Erythroblast (primary cell): ENCODE measurements at regions not wholly inside any gene's neighbourhood (a gene's known extent, or its start where the extent isn't known, plus 50 kb on each side); places are given as distances from the start of the nearest gene placed in this dataset.
"Not testable (repeated sequence)": the region's sequence is repeated elsewhere in the genome, so short reads cannot be mapped to it uniquely, and the experiment has no call there.

ENCODE experiments used
- DNase-seq, 2 experiments: peaks; one replicate each; lab custom pipeline; 2025; lab: John Stamatoyannopoulos, UW
- GATA1 ChIP-seq: IDR thresholded peaks from 2 replicates; pipeline ENCODE4 v1.6.1; 2011; ENCODE audit warnings: low read depth, mild to moderate bottlenecking, control low read depth, low read length, moderate library complexity
- POLR2A ChIP-seq: IDR thresholded peaks from 2 replicates; pipeline ENCODE4 v1.6.1; 2011; ENCODE audit warnings: mild to moderate bottlenecking, low read length

DNA sequence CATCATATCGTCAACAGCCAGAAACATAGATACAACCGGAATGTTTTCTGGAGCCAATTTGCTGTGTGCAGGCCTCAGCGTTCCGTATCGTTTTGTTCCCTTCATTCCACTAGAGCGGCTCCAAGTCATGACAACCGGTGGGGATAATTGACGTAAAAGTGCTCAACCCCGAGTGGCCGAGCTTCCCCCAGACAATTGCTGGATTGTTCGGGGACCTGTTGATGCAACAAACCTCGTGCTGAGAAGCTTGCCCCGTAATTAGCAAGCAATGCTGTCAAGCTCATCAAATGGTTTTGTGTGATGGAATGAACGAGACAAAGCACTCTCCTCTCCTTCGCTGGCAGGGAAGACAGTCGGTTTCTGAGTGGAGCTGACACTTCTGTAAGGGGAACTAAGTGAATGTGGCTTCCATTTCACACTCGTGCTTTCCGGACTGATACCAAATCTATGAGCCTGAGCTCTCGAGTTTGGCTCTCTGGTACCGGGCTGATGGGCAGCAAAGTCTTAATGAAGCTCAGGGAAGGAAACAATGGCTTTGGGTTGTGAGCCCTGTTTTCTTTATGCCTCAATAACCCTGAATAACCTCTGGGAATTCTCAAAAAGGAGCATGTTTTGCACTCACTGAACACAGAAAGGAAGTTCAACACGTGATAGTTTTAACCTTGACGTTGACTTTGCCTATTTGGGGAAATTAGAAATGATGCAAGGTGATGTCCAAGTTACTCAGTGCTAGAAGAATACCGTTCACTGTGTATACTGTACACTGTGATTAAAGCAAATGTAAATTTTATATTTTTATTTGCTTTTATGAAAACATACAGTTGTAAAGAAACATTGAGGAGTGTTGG is 220.5 kb downstream of the BAMBI start:
- TF ChIP-seq GATA1 (no peak), POLR2A (no peak)
- no peak for DNase-seq

DNA sequence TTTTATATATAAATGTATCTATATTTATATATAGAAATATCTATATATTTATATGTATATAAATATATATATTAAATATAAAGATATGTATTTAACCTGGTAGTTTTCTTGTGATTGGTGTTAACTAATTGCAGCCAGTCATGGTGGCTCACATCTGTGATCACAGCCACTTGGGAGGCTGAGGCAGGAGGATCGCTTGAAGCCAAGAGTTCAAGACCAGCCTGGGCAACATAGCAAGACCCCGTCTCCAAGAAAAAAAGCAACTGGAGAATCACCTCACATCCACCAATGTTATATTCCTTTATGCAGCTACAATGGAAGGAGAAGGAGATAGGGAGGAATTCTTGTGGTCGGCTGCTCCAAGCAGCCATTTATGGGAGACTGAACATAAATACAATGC is 224.9 kb downstream of the BAMBI start:
- TF ChIP-seq GATA1 (no peak), POLR2A (no peak)
- no peak for DNase-seq

DNA sequence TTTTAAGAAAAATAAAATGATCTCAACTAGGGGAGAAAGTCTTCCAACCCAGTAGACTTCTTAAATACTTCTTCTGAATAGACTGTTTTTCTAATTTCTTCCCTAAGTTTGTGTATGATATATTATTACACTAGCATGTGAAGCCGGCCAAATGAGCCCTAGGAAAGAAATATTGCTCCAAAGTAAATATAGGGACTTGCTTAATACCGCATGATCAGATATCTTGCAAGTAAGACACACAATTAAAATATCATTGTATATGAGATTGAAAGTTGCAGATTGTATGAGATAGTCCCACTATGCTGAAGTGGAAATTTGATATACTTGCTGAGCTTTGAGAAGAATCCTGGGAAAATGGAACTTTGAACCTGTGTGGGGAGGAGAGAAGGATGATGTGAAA is 225.7 kb downstream of the BAMBI start:
- no peak for TF ChIP-seq POLR2A
- TF ChIP-seq GATA1, result no peak
- DNase-seq, result no peak

DNA sequence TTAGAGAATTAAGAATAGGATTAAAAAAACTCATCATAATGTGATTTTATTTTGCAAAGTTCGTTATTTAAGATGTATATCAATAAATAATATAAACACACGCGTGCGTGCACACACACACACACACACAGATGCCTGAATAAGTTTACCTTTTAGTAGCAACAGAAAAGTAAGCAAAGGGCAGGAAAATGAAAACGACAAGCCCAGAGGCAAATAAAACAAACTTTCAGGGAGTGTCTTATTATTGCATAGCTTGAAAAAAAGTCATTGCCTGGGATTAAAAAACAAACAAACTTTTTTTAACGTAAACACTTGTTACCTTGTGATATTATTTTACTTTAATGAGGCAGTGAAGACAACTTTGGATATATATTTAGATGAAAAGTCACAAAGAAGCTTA is 226.4 kb downstream of the BAMBI start:
- no peak for DNase-seq
- TF ChIP-seq POLR2A (no peak), GATA1 (no peak)

DNA sequence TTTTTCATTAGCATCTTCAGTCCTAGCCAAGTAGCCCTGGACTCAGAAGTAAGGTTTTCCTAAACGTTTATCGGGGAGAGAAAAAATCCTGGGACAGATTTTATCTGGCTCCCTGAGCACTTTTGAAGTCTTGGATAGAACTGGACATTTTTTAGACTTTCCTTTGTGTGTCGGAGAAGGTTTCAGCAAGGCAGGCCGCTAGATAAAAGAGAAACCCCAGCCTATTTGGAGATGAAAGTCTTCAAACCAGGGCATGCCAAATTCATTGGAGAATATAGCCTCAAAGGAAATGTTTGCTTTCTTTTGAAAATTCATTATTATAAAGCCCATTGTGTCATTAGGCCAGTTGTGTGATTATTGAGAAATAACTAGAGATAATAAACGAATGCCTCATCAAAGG is 228.1 kb downstream of the BAMBI start:
- TF ChIP-seq GATA1 (no peak), POLR2A (no peak)
- DNase-seq, result no peak

DNA sequence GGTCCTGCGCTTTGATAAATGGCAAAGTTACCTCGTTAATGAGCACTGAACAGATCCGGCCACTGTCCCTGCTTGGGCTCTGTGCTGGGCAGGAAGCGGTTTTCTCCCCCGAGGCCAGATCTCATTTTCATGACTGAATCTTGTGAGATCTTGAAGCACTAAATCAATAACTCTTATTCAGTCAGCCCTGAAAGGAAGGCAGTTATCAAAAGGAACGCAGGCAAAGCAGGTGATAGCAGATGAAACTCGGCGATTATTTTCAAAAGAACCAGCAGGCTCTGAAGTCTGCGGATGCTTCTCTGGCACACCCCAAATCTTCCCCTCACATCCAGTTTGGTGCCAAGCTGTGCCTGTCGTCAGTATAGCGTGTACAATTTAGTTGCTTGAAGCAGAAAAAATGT is 228.7 kb downstream of the BAMBI start:
- TF ChIP-seq POLR2A, result no peak
- no peak for TF ChIP-seq GATA1
- DNase-seq, result no peak

DNA sequence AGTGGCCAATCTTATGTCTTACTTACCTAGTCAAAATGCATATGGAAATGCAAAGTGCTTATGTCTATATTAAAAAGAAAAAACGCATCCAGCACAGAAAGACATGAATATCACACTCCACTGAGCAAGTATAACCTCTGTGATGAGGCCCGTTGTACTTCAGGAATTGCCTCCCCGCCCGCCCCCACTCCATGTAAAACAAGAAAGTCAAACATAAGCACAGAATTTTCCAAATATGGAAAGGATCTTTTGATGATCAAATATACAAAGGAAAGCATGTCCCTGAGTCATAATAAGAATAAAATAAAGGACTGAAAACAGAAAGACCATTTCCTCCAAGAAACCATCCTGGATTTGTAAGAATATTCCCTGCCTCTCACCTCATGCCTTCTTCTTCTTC is 229.1 kb downstream of the BAMBI start:
- DNase-seq, result no peak
- no peak for TF ChIP-seq POLR2A

DNA sequence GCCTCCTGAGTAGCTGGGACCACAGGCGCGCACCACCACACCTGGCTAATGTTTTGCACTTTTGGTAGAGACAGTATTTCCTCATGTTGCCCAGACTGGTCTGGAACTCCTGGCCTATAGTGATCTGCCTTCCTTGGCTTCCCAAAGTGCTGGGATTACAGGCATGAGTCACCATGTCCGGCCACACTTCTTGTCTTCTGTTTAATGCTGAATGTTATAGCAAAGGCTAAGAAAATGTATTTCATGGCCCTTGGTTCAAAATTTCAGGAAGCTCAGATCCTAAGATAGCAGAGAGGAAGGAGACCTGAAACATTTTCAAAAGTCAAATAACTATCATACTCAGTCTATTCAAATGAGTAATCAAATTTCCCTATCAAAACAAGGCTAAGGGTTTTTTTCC is 229.6 kb downstream of the BAMBI start:
- TF ChIP-seq GATA1 (no peak), POLR2A (no peak)
- no peak for DNase-seq

DNA sequence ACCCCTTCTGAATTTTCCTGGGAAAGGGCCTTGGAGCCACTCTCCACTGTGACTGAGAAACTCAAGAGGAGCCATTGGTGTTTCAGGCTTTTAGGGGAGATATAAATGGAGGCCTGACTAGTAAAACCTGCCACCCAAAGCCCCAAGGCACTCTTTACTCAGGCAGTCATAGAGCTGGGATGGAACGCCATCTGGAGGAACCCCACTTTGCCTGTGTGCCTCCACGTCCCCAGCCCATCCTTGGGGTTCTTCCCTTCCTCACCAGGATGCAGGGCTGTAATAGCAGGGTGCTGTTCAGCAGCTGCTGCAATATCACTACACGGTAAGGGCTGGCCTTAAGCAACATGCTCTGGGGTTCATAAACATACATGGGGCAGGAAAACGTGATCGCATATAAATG is 232.6 kb downstream of the BAMBI start:
- no peak for DNase-seq
- TF ChIP-seq POLR2A (no peak), GATA1 (no peak)

DNA sequence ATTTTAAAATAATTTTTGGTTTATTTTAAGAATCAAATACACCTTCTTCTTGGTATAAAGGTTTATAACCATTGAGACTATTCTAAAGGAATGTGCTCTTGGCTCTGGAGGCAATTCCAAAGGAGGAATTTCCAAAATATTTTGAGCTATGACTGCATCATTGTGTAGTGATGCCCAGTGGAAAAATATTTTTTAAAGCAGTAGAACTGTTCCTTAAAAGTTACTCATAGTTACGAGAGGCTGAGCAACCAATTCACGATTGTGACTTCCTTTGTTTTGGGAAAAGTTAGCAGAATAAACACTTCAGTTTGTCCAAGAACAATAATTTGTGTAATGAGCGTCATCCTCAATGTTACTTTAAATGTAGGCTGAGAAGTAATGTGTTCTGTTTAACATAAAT is 233.6 kb downstream of the BAMBI start:
- TF ChIP-seq GATA1, result no peak
- DNase-seq, result no peak

DNA sequence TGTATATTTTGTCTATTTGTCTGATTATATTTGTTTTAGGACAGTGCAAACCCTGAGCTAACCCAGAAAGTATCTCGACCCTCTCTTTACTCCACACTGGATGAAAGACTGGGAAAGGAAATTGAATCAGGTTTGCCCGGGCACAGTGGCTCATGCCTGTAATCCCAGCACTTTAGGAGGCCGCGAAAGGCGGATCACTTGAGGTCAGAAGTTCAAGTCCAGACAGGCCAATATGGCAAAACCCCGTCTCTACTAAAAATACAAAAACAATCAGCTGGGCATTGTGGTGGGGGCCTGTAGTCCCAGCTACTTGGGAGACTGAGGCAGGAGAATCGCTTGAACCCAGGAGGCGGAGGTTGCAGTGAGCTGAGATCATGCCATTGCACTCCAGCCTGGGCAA is 234.2 kb downstream of the BAMBI start:
- not testable (repeated sequence) for DNase-seq

DNA sequence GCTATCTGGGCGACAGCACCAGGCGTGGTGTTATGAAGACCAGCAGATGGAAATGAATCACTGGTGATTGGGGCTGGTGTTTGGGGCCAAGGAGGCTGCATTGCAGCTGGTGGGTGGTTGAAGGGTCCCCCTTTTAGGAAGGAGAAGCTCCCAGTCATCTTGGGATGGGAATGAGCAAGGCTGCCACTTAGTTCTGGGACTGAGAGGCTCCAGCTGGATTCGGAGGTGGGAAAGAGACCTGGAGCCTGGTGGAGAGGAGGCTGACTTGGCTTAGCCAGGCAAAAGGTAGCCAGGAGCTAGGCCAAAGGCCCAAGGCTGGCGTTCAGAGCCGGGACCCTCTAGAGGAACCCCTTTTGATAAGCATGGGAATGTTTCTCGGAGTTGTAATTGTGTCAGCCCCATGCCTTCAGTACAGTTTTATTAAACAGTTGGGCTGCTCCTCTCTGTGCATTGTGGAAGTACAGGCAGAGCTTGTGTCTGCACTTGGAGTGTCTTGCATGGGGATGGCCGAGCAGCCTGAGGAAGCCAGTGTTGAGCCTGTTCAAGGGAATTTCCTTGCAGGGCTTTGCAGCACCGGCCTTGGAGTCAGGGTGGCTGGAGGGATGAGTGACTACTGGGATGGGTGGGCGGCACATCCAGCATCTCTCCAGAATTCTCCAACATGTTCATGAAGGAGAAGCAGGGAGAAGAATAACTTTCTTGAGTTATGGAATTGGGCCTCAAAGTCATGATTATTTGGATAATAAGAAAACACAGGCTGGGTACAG is 234.9 kb downstream of the BAMBI start:
- no peak for DNase-seq
- no peak for TF ChIP-seq GATA1
- no peak for TF ChIP-seq POLR2A

DNA sequence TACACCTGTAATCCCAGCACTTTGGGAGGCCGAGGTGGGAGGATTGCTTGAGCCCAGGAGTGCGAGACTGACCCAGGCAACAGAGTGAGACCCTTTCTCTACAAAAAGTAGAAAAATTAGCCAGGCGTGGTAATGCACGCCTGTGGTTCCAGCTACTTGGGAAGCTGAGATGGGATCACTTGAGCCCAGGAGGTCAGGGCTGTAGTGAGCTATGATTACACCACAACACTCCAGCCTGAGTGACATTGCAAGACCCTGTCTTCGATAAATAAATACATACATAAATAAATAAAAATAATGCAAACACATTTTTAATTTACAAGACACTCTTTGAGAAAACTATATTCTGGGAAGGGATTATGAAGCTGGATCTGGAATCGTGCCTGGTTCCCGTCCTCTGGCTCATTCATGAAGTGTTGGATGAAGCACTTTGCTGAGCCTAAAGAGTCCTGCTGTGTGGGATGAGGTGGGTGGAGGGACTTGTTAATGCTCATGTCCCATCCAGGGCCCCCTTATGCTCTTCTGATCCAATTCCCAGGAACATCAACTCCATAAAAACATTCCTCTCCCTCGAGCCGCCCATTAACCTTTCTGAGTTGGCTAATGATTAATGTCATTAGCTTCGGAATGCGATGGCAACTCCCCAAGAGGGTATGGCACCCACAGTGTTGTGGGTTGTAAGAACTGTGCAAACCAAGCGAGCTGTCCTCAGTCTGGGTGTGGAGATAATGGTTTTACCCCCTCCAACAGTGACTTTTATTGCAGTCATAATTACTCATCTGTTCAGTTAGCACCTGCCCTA is 236.3 kb downstream of the BAMBI start:
- no peak for DNase-seq
- no peak for TF ChIP-seq GATA1
- no peak for TF ChIP-seq POLR2A

DNA sequence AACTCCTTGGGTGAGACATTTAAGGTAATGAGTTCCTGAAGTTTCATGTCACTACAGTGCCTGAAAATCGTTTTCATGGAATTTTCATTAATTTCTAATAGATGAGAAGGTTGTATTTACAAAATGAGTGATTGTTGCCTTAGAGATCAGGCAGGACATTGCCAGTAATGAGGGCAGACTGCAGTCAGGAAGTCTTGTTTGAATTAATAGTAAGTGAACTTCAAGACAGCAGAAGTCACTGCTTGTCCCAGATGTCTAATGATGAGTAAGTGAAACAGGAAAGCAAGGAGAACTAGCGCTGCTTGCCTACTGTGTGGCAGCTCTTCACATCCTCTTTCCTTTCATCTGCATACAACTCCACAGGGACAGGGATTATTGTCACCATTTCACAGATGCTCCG is 237.4 kb downstream of the BAMBI start:
- TF ChIP-seq POLR2A, result no peak
- no peak for TF ChIP-seq GATA1
- DNase-seq, result no peak
